ENCODE measurements at regions not wholly inside any gene's neighbourhood (a gene's known extent, or its start where the extent isn't known, plus 50 kb on each side); places are given as distances from the start of the nearest gene placed in this dataset.

DNA sequence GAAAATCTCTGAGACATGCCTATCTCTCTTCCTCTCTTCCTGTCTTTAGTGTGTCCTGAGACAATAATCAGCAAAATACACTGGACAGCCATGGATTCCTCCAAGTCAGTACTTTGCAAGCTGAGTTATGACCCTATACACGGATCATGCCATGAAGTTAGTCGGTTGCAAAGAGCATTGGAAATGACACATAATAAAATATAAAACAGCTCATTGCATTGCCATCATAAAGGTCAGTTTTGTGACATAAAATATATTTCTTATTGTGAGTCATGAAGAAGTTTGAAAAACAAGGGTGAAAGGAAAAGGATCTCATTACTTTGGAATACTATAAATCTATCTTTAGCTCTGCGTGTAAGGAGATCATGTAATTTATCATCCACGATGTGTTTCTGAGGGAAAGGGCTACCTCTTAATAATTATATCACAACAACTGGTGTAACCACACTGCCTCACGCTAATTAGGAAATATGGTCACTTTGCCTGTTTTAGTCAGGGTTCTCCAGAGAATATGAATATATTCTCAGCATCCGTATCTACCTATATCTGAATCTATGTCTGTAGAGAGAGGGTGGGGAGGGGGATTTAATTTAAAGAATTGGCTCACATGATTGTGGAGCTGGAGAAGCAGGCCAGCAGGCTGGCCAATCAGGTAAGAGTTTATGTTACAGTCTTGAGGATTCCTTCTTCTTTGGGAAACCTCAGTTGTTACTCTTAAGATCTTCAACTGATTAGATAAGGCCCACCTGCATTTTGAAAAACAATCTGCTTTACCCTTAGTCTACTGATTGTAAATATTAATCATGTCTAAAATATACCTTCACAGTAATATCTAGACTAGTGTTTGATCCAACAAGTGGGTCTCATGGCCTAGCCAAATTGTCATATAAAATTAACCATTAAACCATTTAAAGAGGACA lies 198.8 kb downstream of the FAT3 start:
- TF ChIP-seq, protein P1, sequence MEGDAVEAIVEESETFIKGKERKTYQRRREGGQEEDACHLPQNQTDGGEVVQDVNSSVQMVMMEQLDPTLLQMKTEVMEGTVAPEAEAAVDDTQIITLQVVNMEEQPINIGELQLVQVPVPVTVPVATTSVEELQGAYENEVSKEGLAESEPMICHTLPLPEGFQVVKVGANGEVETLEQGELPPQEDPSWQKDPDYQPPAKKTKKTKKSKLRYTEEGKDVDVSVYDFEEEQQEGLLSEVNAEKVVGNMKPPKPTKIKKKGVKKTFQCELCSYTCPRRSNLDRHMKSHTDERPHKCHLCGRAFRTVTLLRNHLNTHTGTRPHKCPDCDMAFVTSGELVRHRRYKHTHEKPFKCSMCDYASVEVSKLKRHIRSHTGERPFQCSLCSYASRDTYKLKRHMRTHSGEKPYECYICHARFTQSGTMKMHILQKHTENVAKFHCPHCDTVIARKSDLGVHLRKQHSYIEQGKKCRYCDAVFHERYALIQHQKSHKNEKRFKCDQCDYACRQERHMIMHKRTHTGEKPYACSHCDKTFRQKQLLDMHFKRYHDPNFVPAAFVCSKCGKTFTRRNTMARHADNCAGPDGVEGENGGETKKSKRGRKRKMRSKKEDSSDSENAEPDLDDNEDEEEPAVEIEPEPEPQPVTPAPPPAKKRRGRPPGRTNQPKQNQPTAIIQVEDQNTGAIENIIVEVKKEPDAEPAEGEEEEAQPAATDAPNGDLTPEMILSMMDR (IDR thresholded peaks at IDR 0.05) = no peak
- TF ChIP-seq POLR2A (IDR thresholded peaks at IDR 0.05) = no peak

Measured in esophagus squamous epithelium (tissue), 4 donors.